ENCODE measurements at regions not wholly inside any gene's neighbourhood (a gene's known extent, or its start where the extent isn't known, plus 50 kb on each side); places are given as distances from the start of the nearest gene placed in this dataset.

DNA sequence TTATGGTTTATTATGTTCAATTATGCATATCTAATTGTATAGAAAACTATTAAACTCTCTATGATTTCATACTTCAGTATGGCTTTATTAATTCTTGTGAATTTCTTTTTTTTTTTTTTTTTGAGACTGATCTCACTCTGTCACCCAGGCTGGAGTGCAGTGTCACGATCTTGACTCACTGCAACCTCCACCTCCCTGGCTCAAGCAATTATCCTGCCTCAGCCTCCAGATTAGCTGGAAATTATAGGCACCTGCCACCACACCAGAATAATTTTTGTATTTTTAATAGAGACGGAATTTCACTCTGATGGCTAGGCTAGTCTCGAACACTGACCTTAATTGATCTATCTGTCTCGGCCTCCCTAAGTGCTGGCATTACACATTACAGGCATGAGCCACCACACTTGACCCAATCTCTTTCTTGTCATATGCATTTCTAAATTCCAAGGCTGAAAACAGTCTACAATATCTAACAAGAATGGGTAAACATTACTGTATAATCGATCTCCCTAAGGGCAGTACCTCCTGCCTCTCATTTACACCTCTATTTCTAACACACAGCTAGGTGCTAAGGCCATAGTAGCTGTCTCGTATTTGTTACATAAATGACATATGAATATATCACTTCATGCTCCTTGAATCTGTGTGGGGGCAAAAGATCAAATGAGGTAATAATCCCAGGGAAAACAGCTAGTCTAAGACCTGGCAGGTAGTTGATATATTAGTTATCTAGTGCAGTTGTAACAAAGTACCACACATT, 258.2 kb upstream of the CDH8 start:
- no peak overlapping the region for H3K4me3 Mint-ChIP-seq
- ChIA-PET CTCF (ENCODE audit: partially characterized antibody) (no interaction called here), POLR2A (ENCODE audit: partially characterized antibody) (no interaction called here)
- no peaks in the 10 kb centered on the region for H3K36me3 Mint-ChIP-seq
- H3K9me3 Mint-ChIP-seq, result peaks cover 4 to 45% (median 26%) of the 10 kb centered on the region in 8 donors
- Histone ChIP-seq H3K9me3 (ENCODE audit: control insufficient read depth in 1 of 2, low read length in 2 of 2) (no peaks in the 10 kb centered on the region), H3K36me3 (ENCODE audit: insufficient read depth, low read length) (no peaks in the 10 kb centered on the region), H3K27ac (ENCODE audit: low read depth, low read length) (no peak overlapping the region), H3K4me1 (ENCODE audit: insufficient read depth, low read length) (no peaks in the 10 kb centered on the region), H3K27me3 (ENCODE audit: insufficient read depth, low read length) (no peaks in the 10 kb centered on the region), H3K4me3 (ENCODE audit: low read length in 2 of 2) (no peak overlapping the region)
- intact Hi-C loops (cut with micrococcal nuclease), result no loop called here
- H3K27me3 Mint-ChIP-seq, result no peaks in the 10 kb centered on the region
- H3K4me1 Mint-ChIP-seq, result no peaks in the 10 kb centered on the region
- H3K27ac Mint-ChIP-seq, result no peak overlapping the region
- no peak for DNase-seq

DNA sequence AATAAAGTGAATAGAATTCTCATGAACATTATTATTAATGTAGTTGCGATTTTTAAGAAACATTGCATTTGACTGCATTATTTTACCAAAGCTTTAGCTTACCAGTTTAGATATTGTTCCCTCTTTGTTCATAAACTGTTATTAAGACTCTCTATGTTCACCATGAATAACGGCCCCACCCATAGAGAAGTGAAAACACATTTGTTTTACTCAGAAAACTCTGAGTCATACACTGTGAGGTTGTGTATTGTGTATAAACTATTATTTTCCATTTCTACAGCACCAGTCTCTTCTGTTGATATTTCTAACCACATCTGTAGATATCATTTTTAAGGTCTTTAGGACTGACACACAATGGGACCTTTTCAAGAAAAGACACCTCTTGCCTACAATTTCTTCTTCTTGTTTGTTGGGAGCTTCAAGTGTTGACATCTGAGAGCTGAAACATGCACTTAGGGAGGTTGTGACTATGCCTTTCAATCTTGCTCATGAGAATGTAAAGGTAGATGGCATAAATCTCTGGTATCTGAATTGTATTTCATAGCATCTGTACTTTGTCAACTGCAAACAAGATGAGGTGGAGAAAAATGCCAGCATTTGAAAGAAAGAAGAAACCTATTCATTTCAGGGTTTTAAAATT, 252.9 kb upstream of the CDH8 start:
- no peaks in the 10 kb centered on the region for H3K36me3 ChIP-seq (ENCODE audit: insufficient read depth, low read length)
- Mint-ChIP-seq H3K36me3 (no peaks in the 10 kb centered on the region), H3K4me1 (no peaks in the 10 kb centered on the region), H3K27ac (no peak overlapping the region), H3K4me3 (no peak overlapping the region), H3K9me3 (peaks cover 2 to 36% (median 19%) of the 10 kb centered on the region in 8 donors), H3K27me3 (no peaks in the 10 kb centered on the region)
- no peak overlapping the region for H3K4me3 ChIP-seq (ENCODE audit: low read length in 2 of 2)
- no peak overlapping the region for H3K27ac ChIP-seq (ENCODE audit: low read depth, low read length)
- ChIA-PET CTCF (ENCODE audit: partially characterized antibody) (no interaction called here), POLR2A (ENCODE audit: partially characterized antibody) (no interaction called here)
- intact Hi-C loops (cut with micrococcal nuclease), result no loop called here
- H3K4me1 ChIP-seq (ENCODE audit: insufficient read depth, low read length), result no peaks in the 10 kb centered on the region
- no peaks in the 10 kb centered on the region for H3K9me3 ChIP-seq (ENCODE audit: control insufficient read depth in 1 of 2, low read length in 2 of 2)
- H3K27me3 ChIP-seq (ENCODE audit: insufficient read depth, low read length), result no peaks in the 10 kb centered on the region
- DNase-seq, result no peak

DNA sequence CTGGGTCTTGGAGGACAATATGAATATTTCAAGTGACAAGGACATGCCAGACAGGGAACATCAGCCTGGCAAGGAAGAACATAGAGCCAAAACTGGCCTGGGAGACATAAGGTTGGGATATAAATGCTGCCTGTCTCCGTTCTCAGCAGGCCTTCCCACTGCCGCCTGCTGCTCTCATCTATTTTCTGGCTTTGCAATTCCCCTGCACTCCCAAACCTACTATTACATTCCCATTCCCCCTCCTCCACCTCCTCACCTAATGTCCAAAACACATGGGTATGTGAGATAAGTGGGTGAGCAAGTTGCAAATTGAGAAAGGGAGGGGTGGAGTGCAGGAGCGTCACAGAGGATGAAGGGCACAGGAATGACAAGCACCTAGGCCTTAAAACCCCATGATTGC, 244.3 kb upstream of the CDH8 start:
- no peaks in the 10 kb centered on the region for H3K4me1 ChIP-seq (ENCODE audit: insufficient read depth, low read length)
- H3K4me1 Mint-ChIP-seq, result no peaks in the 10 kb centered on the region
- H3K9me3 Mint-ChIP-seq, result peaks cover 0 to 42% (median 14%) of the 10 kb centered on the region in 8 donors
- H3K27me3 Mint-ChIP-seq, result no peaks in the 10 kb centered on the region
- H3K27ac Mint-ChIP-seq, result no peak overlapping the region
- intact Hi-C loops (cut with micrococcal nuclease), result no loop called here
- H3K36me3 Mint-ChIP-seq, result no peaks in the 10 kb centered on the region
- no peaks in the 10 kb centered on the region for H3K36me3 ChIP-seq (ENCODE audit: insufficient read depth, low read length)
- ChIA-PET CTCF (ENCODE audit: partially characterized antibody) (no interaction called here), POLR2A (ENCODE audit: partially characterized antibody) (no interaction called here)
- H3K9me3 ChIP-seq (ENCODE audit: control insufficient read depth in 1 of 2, low read length in 2 of 2), result no peaks in the 10 kb centered on the region
- no peak overlapping the region for H3K4me3 ChIP-seq (ENCODE audit: low read length in 2 of 2)
- no peak overlapping the region for H3K4me3 Mint-ChIP-seq
- H3K27ac ChIP-seq (ENCODE audit: low read depth, low read length), result no peak overlapping the region
- H3K27me3 ChIP-seq (ENCODE audit: insufficient read depth, low read length), result no peaks in the 10 kb centered on the region
- DNase-seq, result no peak

DNA sequence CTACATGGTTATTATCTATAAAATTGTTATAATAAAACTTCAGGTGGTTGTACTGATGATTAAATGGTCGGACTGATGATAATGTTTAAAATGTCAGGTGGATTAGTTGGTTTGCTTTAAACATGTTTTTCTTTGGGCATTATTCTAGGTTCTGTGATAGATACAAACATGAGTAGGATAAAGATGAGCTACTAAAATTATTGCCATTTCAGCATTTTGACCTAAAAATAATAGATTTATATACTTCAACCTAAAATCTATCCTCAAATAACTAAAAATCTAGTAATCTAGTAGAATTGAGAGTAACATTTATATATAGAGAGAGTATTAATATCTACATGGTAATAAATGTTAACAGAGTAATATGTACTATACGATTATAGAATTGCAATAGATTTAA, 241.7 kb upstream of the CDH8 start:
- peaks cover 0 to 5% of the 10 kb centered on the region in 2 donors for H3K9me3 ChIP-seq (ENCODE audit: control insufficient read depth in 1 of 2, low read length in 2 of 2)
- H3K36me3 ChIP-seq (ENCODE audit: insufficient read depth, low read length), result no peaks in the 10 kb centered on the region
- H3K4me3 ChIP-seq (ENCODE audit: low read length in 2 of 2), result no peak overlapping the region
- ChIA-PET CTCF (ENCODE audit: partially characterized antibody) (no interaction called here), POLR2A (ENCODE audit: partially characterized antibody) (no interaction called here)
- Mint-ChIP-seq H3K4me1 (no peaks in the 10 kb centered on the region), H3K4me3 (no peak overlapping the region), H3K27me3 (no peaks in the 10 kb centered on the region), H3K36me3 (no peaks in the 10 kb centered on the region), H3K27ac (no peak overlapping the region), H3K9me3 (peaks cover 0 to 46% (median 18%) of the 10 kb centered on the region in 8 donors)
- no peaks in the 10 kb centered on the region for H3K4me1 ChIP-seq (ENCODE audit: insufficient read depth, low read length)
- intact Hi-C loops (cut with micrococcal nuclease), result no loop called here
- no peak overlapping the region for H3K27ac ChIP-seq (ENCODE audit: low read depth, low read length)
- DNase-seq, result no peak
- no peaks in the 10 kb centered on the region for H3K27me3 ChIP-seq (ENCODE audit: insufficient read depth, low read length)

DNA sequence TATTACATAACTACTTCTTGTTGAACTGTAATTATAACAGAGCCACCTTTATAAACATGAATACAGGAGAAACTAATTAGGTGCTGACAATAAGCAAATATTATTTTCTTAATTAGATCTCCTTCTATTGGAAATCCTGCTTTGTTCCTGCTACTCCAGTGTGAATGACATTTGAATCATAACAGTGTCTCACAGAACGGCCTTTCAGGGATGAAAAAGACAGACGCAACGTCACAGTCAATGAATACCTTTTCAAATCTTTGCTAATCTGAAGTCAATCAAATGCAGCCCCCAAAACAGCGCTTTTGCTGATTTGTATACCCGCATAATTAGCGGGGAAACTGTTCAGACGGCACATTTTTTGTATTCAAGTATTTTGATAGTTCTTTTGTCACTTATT, 240.4 kb upstream of the CDH8 start:
- CTCF ChIA-PET (ENCODE audit: partially characterized antibody), result no interaction called here
- Mint-ChIP-seq H3K4me1 (no peaks in the 10 kb centered on the region), H3K4me3 (no peak overlapping the region), H3K27ac (no peak overlapping the region), H3K36me3 (no peaks in the 10 kb centered on the region), H3K9me3 (peaks cover 0 to 46% (median 23%) of the 10 kb centered on the region in 8 donors), H3K27me3 (no peaks in the 10 kb centered on the region)
- no peaks in the 10 kb centered on the region for H3K4me1 ChIP-seq (ENCODE audit: insufficient read depth, low read length)
- H3K27ac ChIP-seq (ENCODE audit: low read depth, low read length), result no peak overlapping the region
- POLR2A ChIA-PET (ENCODE audit: partially characterized antibody), result no interaction called here
- intact Hi-C loops (cut with micrococcal nuclease), result no loop called here
- no peak overlapping the region for H3K4me3 ChIP-seq (ENCODE audit: low read length in 2 of 2)
- no peaks in the 10 kb centered on the region for H3K36me3 ChIP-seq (ENCODE audit: insufficient read depth, low read length)
- no peak for DNase-seq
- peaks cover 0 to 5% of the 10 kb centered on the region in 2 donors for H3K9me3 ChIP-seq (ENCODE audit: control insufficient read depth in 1 of 2, low read length in 2 of 2)
- H3K27me3 ChIP-seq (ENCODE audit: insufficient read depth, low read length), result no peaks in the 10 kb centered on the region

DNA sequence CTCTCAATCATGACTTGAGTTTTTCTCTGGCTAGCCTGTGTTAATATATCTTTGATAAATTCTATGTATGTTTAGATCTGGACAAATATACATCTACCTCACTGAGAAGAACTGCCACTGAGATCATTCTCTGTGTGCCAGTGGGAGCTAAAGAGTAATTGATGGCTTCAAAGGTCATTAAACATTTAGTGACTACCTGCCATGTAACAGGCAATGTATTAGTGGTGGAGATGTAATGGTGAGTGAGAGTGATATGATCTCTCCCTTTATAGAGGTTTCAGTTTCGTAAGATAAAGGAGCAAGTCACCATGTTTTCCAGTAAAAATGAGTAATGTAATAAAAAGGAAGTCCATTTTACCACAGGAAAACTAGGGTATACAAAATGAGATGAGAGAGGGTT, 235.8 kb upstream of the CDH8 start:
- peaks cover 2 to 57% (median 24%) of the 10 kb centered on the region in 8 donors for H3K9me3 Mint-ChIP-seq
- no peak for DNase-seq
- Histone ChIP-seq H3K9me3 (ENCODE audit: control insufficient read depth in 1 of 2, low read length in 2 of 2) (peaks cover 0 to 7% of the 10 kb centered on the region in 2 donors), H3K27ac (ENCODE audit: low read depth, low read length) (no peak overlapping the region), H3K36me3 (ENCODE audit: insufficient read depth, low read length) (no peaks in the 10 kb centered on the region), H3K27me3 (ENCODE audit: insufficient read depth, low read length) (no peaks in the 10 kb centered on the region), H3K4me3 (ENCODE audit: low read length in 2 of 2) (no peak overlapping the region), H3K4me1 (ENCODE audit: insufficient read depth, low read length) (no peaks in the 10 kb centered on the region)
- no peak overlapping the region for H3K27ac Mint-ChIP-seq
- H3K4me1 Mint-ChIP-seq, result no peaks in the 10 kb centered on the region
- H3K36me3 Mint-ChIP-seq, result no peaks in the 10 kb centered on the region
- POLR2A ChIA-PET (ENCODE audit: partially characterized antibody), result no interaction called here
- H3K4me3 Mint-ChIP-seq, result no peak overlapping the region
- no peaks in the 10 kb centered on the region for H3K27me3 Mint-ChIP-seq
- intact Hi-C loops (cut with micrococcal nuclease), result no loop called here
- CTCF ChIA-PET (ENCODE audit: partially characterized antibody), result no interaction called here

DNA sequence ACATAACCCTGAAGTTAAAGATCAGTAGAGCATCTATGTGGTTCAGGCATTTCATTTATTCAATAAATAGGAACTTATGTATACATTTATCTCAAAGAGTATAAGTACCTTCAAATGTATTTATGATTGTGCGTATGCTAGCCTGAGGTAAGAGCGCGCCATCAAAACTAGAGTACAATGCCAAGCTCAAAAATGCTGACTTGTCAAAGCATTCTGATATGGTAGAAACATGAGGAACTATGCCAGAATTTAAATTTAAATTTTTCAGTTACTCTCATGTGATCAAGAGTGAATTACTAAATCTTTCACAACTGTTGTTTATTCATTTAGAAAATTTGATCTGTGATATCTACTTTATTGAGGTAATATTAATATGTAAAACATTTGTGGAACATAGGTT, 225.5 kb upstream of the CDH8 start:
- H3K9me3 Mint-ChIP-seq, result peaks cover 6 to 40% (median 25%) of the 10 kb centered on the region in 8 donors
- ChIA-PET POLR2A (ENCODE audit: partially characterized antibody) (no interaction called here), CTCF (ENCODE audit: partially characterized antibody) (no interaction called here)
- no peak for DNase-seq
- no peaks in the 10 kb centered on the region for H3K4me1 ChIP-seq (ENCODE audit: insufficient read depth, low read length)
- no peaks in the 10 kb centered on the region for H3K4me1 Mint-ChIP-seq
- no peaks in the 10 kb centered on the region for H3K9me3 ChIP-seq (ENCODE audit: control insufficient read depth in 1 of 2, low read length in 2 of 2)
- no peak overlapping the region for H3K27ac ChIP-seq (ENCODE audit: low read depth, low read length)
- intact Hi-C loops (cut with micrococcal nuclease), result no loop called here
- no peaks in the 10 kb centered on the region for H3K27me3 Mint-ChIP-seq
- no peak overlapping the region for H3K4me3 Mint-ChIP-seq
- H3K4me3 ChIP-seq (ENCODE audit: low read length in 2 of 2), result no peak overlapping the region
- H3K27ac Mint-ChIP-seq, result no peak overlapping the region
- H3K36me3 ChIP-seq (ENCODE audit: insufficient read depth, low read length), result no peaks in the 10 kb centered on the region
- no peaks in the 10 kb centered on the region for H3K27me3 ChIP-seq (ENCODE audit: insufficient read depth, low read length)
- no peaks in the 10 kb centered on the region for H3K36me3 Mint-ChIP-seq
